H1 (cell line): ENCODE measurements at regions not wholly inside any gene's neighbourhood (a gene's known extent, or its start where the extent isn't known, plus 50 kb on each side); places are given as distances from the start of the nearest gene placed in this dataset.

Source experiments
- CTCF ChIA-PET: fragments of 300-600 bp; sonication (Branson Sonifier 250); formaldehyde crosslinking; loops from one replicate; lab custom pipeline; 2021; ENCODE audit not compliant: partially characterized antibody; lab: Charles Lee
- POLR2A ChIA-PET: fragments of 300-600 bp; sonication (Branson Sonifier 250); formaldehyde crosslinking; loops from one replicate; lab custom pipeline; 2021; ENCODE audit warnings: inconsistent platforms; ENCODE audit not compliant: partially characterized antibody; lab: Charles Lee
- DNase-seq, 2 experiments: peaks; one replicate each; pipeline versions ENCODE4 v3.0.0 to v3.0.0-alpha.2; 2010 to 2022; ENCODE audit warnings: low spot score in 2 of 2, low read depth in 1 of 2, mixed read lengths in 1 of 2
- FAIRE-seq: peaks from 2 replicates; lab custom pipeline; 2011; peaks lifted over from hg19 to GRCh38; lab: Jason Lieb, UNC
- H2AFZ ChIP-seq: 2 replicates; pipeline ENCODE4 v1.8.1; 2012; ENCODE audit warnings: low read length, inconsistent platforms
- H2AK5ac ChIP-seq: 2 replicates; pipeline ENCODE4 v1.6.1; 2013; ENCODE audit warnings: low read depth, low read length
- H2BK120ac ChIP-seq: replicated peaks from 2 replicates; pipeline ENCODE3; 2013; ENCODE audit warnings: low read depth, low read length, inconsistent platforms
- H2BK12ac ChIP-seq: 2 replicates; pipeline ENCODE4 v1.6.1; 2013; ENCODE audit warnings: low read depth, low read length
- H2BK15ac ChIP-seq: 2 replicates; pipeline ENCODE4 v1.6.1; 2013; ENCODE audit warnings: low read length
- H2BK20ac ChIP-seq: 2 replicates; pipeline ENCODE4 v1.6.1; 2013; ENCODE audit warnings: low read length
- H2BK5ac ChIP-seq: 2 replicates; pipeline ENCODE4 v1.6.1; 2013; ENCODE audit warnings: low read depth, low read length
- H3K14ac ChIP-seq: 2 replicates; pipeline ENCODE4 v1.6.1; 2013; ENCODE audit warnings: inconsistent platforms; ENCODE audit not compliant: insufficient read length
- H3K18ac ChIP-seq: 2 replicates; pipeline ENCODE4 v1.6.1; 2013; ENCODE audit warnings: low read length; ENCODE audit errors: extremely low read depth
- H3K23ac ChIP-seq: 2 replicates; pipeline ENCODE4 v1.6.1; 2013; ENCODE audit warnings: inconsistent platforms; ENCODE audit not compliant: insufficient read length
- H3K23me2 ChIP-seq: 2 replicates; pipeline ENCODE4 v1.6.1; 2013; ENCODE audit warnings: low read depth, low read length
- H3K27ac ChIP-seq: 2 replicates; pipeline ENCODE4 v1.6.1; 2011; ENCODE audit warnings: low read depth, low read length, inconsistent platforms
- H3K27me3 ChIP-seq, 4 experiments: replicated peaks in 1 of 4; 1 replicate in 1 of 4; 2 replicates in 3 of 4; pipeline versions ENCODE4 v1.6.1 to v1.8.1; 2011 to 2013; ENCODE audit warnings: low read length in 3 of 4, mild to moderate bottlenecking in 3 of 4, inconsistent platforms in 2 of 4, mixed read lengths in 2 of 4, moderate library complexity in 1 of 4; ENCODE audit not compliant: control insufficient read depth in 3 of 4, insufficient read depth in 3 of 4; ENCODE audit errors: extremely low read depth in 1 of 4
- H3K36me3 ChIP-seq, 4 experiments: 2 replicates each; pipeline versions ENCODE4 v1.6.1 to v1.8.1; 2011 to 2013; ENCODE audit warnings: mild to moderate bottlenecking in 4 of 4, low read length in 3 of 4, moderate library complexity in 2 of 4, control low read depth in 1 of 4, inconsistent platforms in 1 of 4; ENCODE audit not compliant: insufficient read depth in 4 of 4, control insufficient read depth in 2 of 4
- H3K4ac ChIP-seq: replicated peaks from 2 replicates; pipeline ENCODE3; 2013; ENCODE audit warnings: low read length, low read depth, mixed read lengths, inconsistent platforms; ENCODE audit not compliant: insufficient read length
- H3K4me1 ChIP-seq, 4 experiments: replicated peaks in 1 of 4; 1 replicate in 1 of 4; 2 replicates in 3 of 4; pipeline versions ENCODE4 v1.6.1 to v1.8.1; 2011 to 2013; ENCODE audit warnings: low read length in 3 of 4, inconsistent platforms in 2 of 4, mixed read lengths in 1 of 4; ENCODE audit not compliant: insufficient read depth in 4 of 4, control insufficient read depth in 3 of 4
- H3K4me2 ChIP-seq, 2 experiments: 2 replicates each; pipeline versions ENCODE4 v1.6.1 to v1.8.1; 2011 to 2013; ENCODE audit warnings: low read depth in 2 of 2, low read length in 2 of 2, control low read depth in 1 of 2, inconsistent platforms in 1 of 2, mild to moderate bottlenecking in 1 of 2; ENCODE audit not compliant: insufficient read depth in 1 of 2
- H3K4me3 ChIP-seq, 4 experiments: fragments of 200-600, 300-600 bp in 1 of 4; sonication (generic), shearing (Covaris generic), sonication (Bioruptor Twin) in 1 of 4; 2 replicates each; pipeline versions ENCODE4 v1.5.1 to v1.8.1; 2011 to 2016; ENCODE audit warnings: low read length in 4 of 4, low read depth in 3 of 4, control low read depth in 2 of 4, inconsistent platforms in 2 of 4, mild to moderate bottlenecking in 2 of 4, mixed read lengths in 1 of 4, moderate library complexity in 1 of 4; ENCODE audit not compliant: insufficient read depth in 2 of 4; ENCODE audit errors: extremely low read depth in 1 of 4
- H3K56ac ChIP-seq: replicated peaks from 2 replicates; pipeline ENCODE3; 2013; ENCODE audit warnings: low read depth, mild to moderate bottlenecking, mixed read lengths, low read length, inconsistent platforms; ENCODE audit not compliant: insufficient read length
- H3K79me1 ChIP-seq: 2 replicates; pipeline ENCODE4 v1.6.1; 2013; ENCODE audit warnings: low read depth, low read length, control low read depth
- H3K79me2 ChIP-seq, 2 experiments: 2 replicates each; pipeline versions ENCODE4 v1.6.1 to v1.8.1; 2012 to 2013; ENCODE audit warnings: low read length in 2 of 2, mild to moderate bottlenecking in 2 of 2, inconsistent platforms in 1 of 2; ENCODE audit not compliant: insufficient read depth in 2 of 2, control insufficient read depth in 1 of 2
- H3K9ac ChIP-seq, 4 experiments: replicated peaks in 1 of 4; 1 replicate in 1 of 4; 2 replicates in 3 of 4; pipeline versions ENCODE4 v1.6.1 to v1.8.1; 2011 to 2013; ENCODE audit warnings: low read depth in 3 of 4, low read length in 3 of 4, control low read depth in 2 of 4, mild to moderate bottlenecking in 2 of 4, moderate library complexity in 2 of 4, inconsistent platforms in 1 of 4; ENCODE audit errors: extremely low read depth in 1 of 4
- H3K9me3 ChIP-seq, 2 experiments: 2 replicates each; pipeline versions ENCODE4 v1.6.1 to v1.8.1; 2012 to 2013; ENCODE audit warnings: mild to moderate bottlenecking in 2 of 2, moderate library complexity in 2 of 2, control low read depth in 1 of 2, inconsistent platforms in 1 of 2, low read depth in 1 of 2, low read length in 1 of 2, mixed read lengths in 1 of 2; ENCODE audit not compliant: insufficient read depth in 2 of 2
- H4K20me1 ChIP-seq, 2 experiments: replicated peaks in 1 of 2; 2 replicates each; pipeline versions ENCODE3 to v1.8.1; 2011 to 2013; ENCODE audit warnings: inconsistent platforms in 2 of 2, low read length in 2 of 2, mild to moderate bottlenecking in 1 of 2; ENCODE audit not compliant: insufficient read depth in 2 of 2, control insufficient read depth in 1 of 2
- H4K5ac ChIP-seq: 2 replicates; pipeline ENCODE4 v1.6.1; 2013; ENCODE audit warnings: low read length, low read depth, mixed read lengths, inconsistent platforms; ENCODE audit not compliant: insufficient read length
- H4K8ac ChIP-seq: 2 replicates; pipeline ENCODE4 v1.8.0; 2013; ENCODE audit warnings: mild to moderate bottlenecking, moderate library complexity, low read length, inconsistent platforms; ENCODE audit not compliant: insufficient read depth; ENCODE audit errors: extremely low read depth
- H4K91ac ChIP-seq: replicated peaks from 2 replicates; pipeline ENCODE3; 2013; ENCODE audit warnings: low read length, mixed read lengths, inconsistent platforms; ENCODE audit not compliant: insufficient read length
- ATF2 ChIP-seq: IDR thresholded peaks from 2 replicates; pipeline ENCODE4 v1.6.1; 2012; ENCODE audit warnings: low read length, inconsistent platforms
- BACH1 ChIP-seq: IDR thresholded peaks from 2 replicates; pipeline ENCODE4 v1.6.1; 2012; ENCODE audit warnings: low read length, improper control_type of control experiment
- CBX8 ChIP-seq: fragments of 300-800, 300-1000 bp; sonication (generic); IDR thresholded peaks from 2 replicates; pipeline ENCODE4 v1.7.1; 2016; ENCODE audit warnings: low read depth, low read length, borderline replicate concordance
- CEBPB ChIP-seq: IDR thresholded peaks from 2 replicates; pipeline ENCODE4 v1.6.1; 2012; ENCODE audit warnings: low read depth, low read length
- CHD2 ChIP-seq: IDR thresholded peaks from 2 replicates; pipeline ENCODE4 v1.6.1; 2012; ENCODE audit warnings: low read length, improper control_type of control experiment
- CREB1 ChIP-seq: IDR thresholded peaks from 2 replicates; pipeline ENCODE4 v1.6.1; 2012; ENCODE audit warnings: inconsistent platforms
- HDAC2 ChIP-seq, 2 experiments: fragments of 300-600 bp in 1 of 2; sonication (generic) in 1 of 2; IDR thresholded peaks; 2 replicates each; pipeline ENCODE4 v1.6.1; 2011 to 2012; ENCODE audit warnings: low read depth in 2 of 2, low read length in 2 of 2, mild to moderate bottlenecking in 2 of 2, moderate library complexity in 2 of 2, borderline replicate concordance in 1 of 2, inconsistent platforms in 1 of 2
- JUND ChIP-seq: IDR thresholded peaks from 2 replicates; pipeline ENCODE4 v1.6.1; 2011; ENCODE audit warnings: mild to moderate bottlenecking, improper control_type of control experiment, low read length
- NANOG ChIP-seq: IDR thresholded peaks from 2 replicates; pipeline ENCODE4 v1.6.1; 2011; ENCODE audit warnings: low read length, low read depth, mild to moderate bottlenecking, inconsistent platforms; ENCODE audit not compliant: insufficient read depth, poor library complexity, severe bottlenecking
- TAF7 ChIP-seq: optimal IDR thresholded peaks from 2 replicates; pipeline ENCODE3; 2011; ENCODE audit warnings: low read depth, mild to moderate bottlenecking, inconsistent platforms, low read length, moderate library complexity, borderline replicate concordance
- ZNF274 ChIP-seq: IDR thresholded peaks from 2 replicates; pipeline ENCODE4 v1.7.0; 2012; ENCODE audit warnings: low read length, borderline replicate concordance; ENCODE audit errors: extremely low read depth

DNA sequence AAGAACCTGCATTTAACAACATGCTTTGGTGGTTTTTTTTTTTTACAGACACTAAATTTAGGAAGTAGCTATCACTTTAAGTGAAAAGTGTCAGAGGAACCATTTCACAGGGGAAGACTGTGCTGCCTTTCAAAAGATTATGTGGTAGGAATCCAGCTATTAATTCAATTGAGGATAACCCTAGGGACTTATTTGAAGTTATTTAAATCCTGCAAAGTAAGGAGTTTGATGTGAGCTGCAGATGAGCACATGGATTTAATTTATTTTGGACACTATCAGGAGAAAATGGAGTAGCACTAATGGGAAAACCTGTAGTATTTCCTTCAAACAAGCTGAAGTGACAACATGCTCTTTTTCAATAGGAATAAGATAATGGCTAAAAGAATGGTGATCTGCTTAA lies 419.8 kb downstream of the ANKRD7 start:
- Histone ChIP-seq H3K14ac (no peak overlapping the region), H3K9me3 (no peaks in the 10 kb centered on the region), H3K4me3 (no peak overlapping the region), H2AFZ (no peak overlapping the region), H2BK5ac (no peak overlapping the region), H3K18ac (no peak overlapping the region), H2BK20ac (no peak overlapping the region), H2BK120ac (no peak overlapping the region), H3K23me2 (no peaks in the 10 kb centered on the region; the same call in 1 of the 2 replicates), H3K23ac (no peak overlapping the region), H3K79me1 (no peaks in the 10 kb centered on the region), H4K8ac (no peak overlapping the region), H3K27ac (no peak overlapping the region), H2AK5ac (no peak overlapping the region), H3K36me3 (no peaks in the 10 kb centered on the region), H3K4ac (no peak overlapping the region), H2BK15ac (no peak overlapping the region), H3K79me2 (no peaks in the 10 kb centered on the region), H4K91ac (no peak overlapping the region), H4K20me1 (no peaks in the 10 kb centered on the region), H3K4me1 (peaks cover 0 to 2% (median 0%) of the 10 kb centered on the region in 4 experiments; a peak in 2 of 7 replicates), H3K9ac (no peak overlapping the region), H3K56ac (no peak overlapping the region), H3K27me3 (peaks cover 0 to 1% (median 0%) of the 10 kb centered on the region in 4 experiments; a peak in 1 of 7 replicates), H2BK12ac (no peak overlapping the region), H3K4me2 (no peak overlapping the region), H4K5ac (no peak overlapping the region)
- DNase-seq (no peak), FAIRE-seq (no peak)
- CTCF ChIA-PET, result interaction anchor here (0.7 kb wide), 1 partner anchor 1438 kb away, joined by 4 read pairs; no protein-coding TSS in a partner anchor
- POLR2A ChIA-PET, result no interaction called here
- TF ChIP-seq HDAC2 (IDR thresholded peaks at IDR 0.05; ENCODE audit: borderline replicate concordance in 1 of 2, low read depth in 2 of 2, low read length in 2 of 2) (no peak), ATF2 (no peak), CBX8 (no peak), JUND (no peak), TAF7 (no peak), BACH1 (no peak), CEBPB (no peak), NANOG (no peak), CHD2 (no peak), ZNF274 (no peak), CREB1 (no peak)
